ENCODE measurements at regions not wholly inside any gene's neighbourhood (a gene's known extent, or its start where the extent isn't known, plus 50 kb on each side); places are given as distances from the start of the nearest gene placed in this dataset.

DNA sequence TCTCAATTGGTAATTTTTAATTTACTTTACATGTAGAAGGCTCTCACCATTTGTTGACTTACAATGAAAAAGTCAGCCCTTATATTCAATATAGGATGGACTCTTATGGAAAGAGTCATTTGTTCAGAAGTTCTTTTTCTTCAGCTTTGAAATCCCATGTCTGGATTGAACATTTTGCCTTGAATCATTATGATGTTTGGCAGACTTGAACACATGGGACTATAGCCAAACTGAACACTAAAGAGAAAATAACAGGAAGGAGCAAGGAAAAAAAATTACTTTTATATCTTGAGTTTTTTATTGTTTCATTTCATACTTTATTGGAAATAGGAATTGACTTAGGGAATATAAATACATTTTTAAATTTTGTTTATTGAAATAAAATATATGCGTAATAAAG is 1503.0 kb downstream of the EFNA5 start:
- DNase-seq = no peak

DNA sequence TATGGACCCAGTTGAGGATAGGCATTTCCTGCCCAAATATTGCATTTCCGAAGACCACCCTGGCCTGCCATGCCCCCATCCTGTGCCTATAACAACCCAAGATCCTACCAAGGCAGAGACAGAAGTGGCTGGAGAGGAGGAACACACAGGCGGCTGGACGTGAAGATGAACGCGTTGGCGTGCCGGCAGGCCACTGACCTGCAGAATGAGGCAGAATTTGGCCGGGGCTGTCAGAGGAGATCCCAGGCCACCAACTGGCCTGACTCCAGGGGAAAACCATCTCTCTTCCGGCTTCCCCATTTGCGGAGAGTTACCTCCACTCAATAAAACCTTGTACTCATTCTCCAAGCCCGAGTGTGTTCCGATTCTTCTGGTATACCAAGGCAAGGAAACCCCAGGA is 1507.5 kb downstream of the EFNA5 start:
- DNase-seq = no peak

DNA sequence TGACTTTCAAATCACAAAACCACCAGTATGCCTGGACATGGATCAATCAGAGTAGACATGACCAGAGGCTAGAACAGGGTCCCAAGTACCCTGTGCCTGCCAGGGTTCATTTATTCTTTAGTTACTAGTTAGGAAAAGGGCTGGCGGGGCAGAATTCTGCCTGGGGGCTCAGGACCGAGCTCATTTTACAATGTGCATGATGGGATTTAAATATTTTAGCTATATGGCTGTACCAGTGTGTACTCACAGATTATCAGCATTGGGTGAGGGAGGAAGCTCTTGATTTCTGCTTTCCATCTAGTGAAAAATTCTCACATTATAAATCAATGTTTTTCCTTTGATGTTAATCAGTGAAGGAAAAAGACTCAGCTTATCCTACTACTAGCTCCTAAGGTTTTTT is 1511.1 kb downstream of the EFNA5 start:
- DNase-seq = no peak

DNA sequence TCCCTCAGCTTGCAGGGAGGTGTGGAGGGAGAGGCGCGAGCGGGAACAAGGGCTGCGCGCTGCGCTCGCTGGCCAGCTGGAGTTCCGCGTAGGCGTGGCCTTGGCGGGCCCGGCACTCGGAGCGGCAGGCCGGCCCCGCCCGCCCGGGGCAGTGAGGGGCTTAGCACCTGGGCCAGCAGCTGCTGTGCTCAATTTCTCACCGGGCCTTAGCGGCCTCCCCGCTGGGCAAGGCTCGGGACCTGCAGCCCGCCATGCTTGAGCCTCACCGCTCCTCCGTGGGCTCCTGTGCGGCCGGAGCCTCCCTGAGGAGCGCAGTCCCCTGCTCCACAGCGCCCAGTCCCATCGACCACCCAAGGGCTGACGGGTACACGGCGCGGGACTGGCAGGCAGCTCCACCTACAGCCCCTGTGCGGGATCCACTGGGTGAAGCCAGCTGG is 1516.4 kb downstream of the EFNA5 start:
- no peak for DNase-seq

DNA sequence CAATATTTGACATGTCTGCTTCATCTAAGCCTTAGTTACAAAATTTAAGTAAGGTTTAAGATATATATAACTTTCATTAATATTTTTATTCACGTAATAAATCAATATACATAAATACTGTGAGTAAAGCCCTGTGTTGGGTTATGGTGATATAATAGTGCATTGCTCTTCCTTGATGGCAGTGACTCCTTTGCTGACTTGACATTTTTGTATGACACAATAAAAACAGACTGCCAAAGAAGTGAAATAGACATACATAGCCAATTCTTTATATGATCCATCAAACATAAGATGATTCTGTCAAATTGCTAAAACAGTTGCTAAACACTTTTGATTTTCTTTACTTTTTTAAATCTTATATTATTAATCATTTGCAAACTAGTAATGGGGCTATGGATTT is 1518.2 kb downstream of the EFNA5 start:
- DNase-seq = no peak

DNA sequence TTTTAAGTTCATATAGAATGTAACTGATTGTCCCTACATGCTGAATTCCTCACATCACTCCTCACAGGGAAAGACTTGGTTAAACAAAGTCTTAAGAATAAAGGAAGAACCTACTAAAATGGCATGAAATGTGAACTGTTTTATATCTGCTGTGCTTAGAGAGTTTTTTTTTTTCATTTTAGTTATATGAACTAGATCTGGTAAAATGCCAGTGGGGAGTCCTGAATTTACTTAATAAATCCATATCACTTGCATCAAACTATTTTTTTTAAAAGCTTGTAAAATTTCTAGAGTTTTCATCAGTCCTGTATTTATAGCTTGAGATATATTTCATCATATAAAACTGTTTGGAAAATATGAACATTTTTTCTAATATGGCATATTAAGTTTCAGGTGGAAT is 1528.6 kb downstream of the EFNA5 start:
- DNase-seq = no peak

DNA sequence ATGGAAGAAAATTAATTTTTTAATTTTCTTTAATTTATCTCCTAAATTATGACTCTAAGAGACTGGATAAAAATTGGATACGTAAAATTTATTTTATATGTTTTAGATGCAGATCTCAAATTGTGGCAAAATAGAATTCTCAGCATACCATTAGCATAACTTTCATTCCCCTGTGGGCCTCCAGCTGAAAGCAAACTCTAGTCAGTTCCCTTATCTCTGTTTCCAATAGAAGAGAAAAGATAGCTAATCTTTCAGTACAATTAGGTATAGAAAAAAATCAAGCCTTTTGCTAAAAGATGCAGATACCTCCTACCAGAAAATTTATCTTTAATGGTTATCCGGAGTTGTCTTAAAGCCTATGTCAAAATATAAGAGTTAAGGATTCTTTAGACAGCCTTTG is 1530.6 kb downstream of the EFNA5 start:
- no peak for DNase-seq

DNA sequence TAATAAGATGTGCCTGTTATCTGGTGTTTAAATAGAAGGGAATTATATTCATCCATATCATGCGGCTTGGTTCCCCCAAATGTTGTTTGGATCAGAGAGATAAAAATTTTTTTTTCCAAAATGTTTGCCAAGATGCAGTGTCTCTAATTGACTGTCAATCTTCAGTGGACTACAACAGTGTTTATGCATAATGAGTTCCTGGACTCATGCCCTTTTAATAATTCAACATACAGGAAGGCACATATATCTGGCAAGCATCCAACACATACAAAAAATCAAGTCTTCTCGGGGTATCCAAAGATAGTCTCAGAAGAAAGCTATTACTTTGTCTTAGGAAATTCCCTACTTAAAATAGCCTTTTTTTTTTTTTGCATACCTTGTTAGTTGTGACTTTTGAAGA is 1534.7 kb downstream of the EFNA5 start:
- DNase-seq = no peak

DNA sequence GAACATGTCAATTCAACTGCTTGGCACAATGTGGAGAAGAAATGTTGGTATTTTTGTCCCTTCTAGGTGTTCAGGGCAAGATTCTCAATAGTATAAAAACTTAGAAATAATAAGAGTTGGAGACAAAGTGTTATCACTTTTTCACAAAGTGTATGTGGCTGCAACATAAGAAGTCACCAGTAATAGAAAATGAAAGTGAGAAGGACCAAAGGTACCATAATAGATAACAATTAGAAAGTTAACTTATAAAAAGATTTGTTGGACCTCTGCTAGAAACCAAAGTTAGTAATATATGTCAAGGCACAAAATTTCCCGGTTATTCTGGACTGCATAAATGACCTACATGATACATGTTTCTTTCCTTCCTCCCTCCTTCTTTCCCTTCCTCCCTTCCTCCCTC is 1535.3 kb downstream of the EFNA5 start:
- DNase-seq = no peak

DNA sequence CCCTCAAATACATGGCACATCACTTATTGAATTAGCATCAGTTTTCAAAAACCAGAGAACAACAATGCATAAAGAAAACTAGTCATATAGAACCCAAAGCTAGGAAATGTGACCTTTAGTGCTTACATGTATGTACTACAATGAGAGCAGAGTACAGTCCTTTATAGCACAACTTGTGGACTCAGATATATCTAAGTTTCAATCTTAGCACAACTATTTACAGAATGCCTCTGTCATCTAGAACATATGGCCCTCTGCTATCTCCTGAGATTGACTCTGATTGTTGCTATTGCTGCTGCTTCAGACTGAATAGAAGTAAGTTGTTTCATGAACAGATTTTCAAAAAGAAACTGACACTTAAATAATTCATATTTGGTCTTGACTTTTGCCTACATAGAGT is 1536.2 kb downstream of the EFNA5 start:
- no peak for DNase-seq

DNA sequence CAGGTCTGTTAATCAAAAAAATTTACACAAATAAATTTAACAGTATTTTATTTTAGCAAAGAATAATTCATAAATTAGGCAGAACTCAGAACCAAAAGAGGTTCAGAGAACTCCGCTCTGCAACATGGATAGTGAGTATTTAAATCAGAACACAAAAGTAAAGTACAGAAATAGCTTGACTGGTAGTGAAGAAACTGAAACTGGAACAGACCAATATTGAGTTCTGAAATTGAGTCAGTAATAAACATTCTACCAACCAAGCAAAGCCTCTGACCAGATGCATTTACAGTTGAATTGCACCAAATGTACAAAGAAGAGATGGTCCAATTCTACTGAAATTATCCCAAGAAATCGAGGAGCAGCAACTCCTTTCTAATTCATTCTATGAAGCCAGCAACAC is 1542.8 kb downstream of the EFNA5 start:
- no peak for DNase-seq

DNA sequence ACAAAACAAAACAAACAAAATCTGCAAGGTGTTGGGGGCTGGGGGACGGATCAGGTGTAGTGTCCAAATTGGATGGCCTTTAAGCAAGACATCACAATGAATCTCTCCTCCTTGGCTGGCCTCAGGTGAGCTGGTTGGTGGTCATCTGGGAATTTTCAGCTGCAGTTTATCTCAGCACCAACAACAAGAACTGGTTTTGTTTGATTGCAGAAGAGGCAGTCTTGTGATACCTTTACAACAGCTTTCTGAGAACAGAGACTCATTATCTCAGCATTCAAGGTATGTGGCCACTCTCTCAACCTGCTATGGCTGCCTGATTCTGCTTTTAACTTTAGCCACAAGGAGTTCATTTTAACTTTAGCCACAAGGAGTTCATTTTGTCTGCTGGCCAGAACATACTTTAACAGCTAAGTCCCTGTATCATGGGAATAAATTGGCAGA is 1543.4 kb downstream of the EFNA5 start:
- DNase-seq = no peak

DNA sequence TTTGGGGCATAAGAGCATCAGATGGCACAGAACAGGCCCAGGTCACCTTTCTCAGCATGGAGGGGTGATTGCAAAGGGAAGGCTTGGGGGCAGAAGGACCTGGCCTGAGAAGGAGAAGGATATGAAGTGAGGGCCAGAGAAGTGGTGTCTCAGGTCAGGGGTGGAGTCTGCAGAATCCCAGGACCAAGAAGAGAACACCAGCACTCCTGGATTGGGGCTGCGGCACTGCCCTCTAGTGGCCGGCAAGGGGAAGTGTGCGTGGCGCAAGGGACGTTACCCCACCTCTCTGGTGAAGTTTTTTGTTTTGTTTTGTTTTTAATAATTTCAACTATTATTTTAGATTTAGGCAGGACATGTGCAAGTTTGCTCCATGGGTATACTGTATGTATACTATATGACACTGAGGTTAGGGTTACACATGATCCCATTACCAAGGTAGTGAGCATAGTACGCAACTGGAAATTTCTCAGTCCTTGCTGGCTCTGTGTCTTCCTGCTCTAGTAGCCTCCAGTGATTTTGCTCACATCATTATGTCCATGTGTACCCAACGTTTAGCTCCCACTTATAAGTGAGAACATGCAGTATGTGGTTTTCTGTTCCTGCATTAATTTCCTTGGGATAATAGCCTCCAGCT is 1548.6 kb downstream of the EFNA5 start:
- DNase-seq = no peak

DNA sequence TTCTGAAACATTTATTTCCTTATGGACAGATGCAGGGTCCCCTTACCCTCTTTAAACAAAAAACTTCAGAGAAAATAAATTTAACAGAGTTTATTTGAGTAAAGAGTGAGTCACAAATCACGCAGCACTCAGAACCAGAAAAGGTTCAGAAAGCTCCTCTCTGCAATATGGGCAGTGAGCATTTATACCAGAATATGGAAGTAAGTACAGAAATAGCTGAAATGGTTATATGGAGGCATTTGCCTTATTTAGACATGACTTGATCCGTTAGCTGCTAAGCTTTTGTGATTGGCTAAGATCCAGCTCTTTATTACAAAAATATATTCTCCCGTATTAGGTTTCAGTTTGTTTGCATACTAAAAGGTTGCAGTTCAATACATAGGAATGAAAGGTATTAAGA is 1554.1 kb downstream of the EFNA5 start:
- DNase-seq = no peak

DNA sequence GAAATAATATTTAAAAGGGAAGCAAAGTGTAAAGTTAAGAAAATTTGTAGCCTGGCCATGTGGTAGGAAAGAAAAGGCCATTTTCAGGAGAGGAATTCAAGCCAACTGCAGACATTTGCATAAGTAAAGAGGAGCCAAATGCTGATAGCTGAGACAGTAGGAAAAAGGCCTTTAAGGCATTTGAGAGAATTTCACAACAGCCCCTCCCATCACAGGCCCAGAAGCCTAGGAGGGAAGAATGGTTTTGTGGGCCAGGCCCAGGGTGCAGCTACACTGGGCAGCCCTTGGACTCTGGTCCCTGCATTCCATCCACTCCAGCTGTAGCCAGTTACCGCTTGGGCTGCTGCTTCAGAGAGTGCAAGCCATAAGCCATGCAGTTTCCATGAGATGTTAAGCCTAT is 1556.8 kb downstream of the EFNA5 start:
- no peak for DNase-seq

DNA sequence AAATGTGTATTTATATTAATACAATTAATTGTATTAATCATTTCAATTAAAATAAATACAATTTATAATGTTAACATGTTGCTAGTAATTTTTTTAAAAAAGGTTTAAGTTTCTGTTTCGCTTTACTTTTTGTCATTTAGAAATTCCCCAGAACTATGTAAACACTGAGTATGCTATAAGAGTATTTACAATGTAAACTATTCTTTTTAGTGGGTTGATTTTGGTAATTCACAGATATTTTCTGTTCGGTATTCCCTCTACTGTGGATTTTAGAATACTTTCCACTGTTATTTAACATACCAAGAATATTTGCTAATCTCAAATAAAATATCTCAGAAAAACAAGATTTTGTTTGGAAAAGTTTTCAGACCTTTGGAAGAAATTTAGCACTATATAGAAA is 1564.4 kb downstream of the EFNA5 start:
- no peak for DNase-seq

DNA sequence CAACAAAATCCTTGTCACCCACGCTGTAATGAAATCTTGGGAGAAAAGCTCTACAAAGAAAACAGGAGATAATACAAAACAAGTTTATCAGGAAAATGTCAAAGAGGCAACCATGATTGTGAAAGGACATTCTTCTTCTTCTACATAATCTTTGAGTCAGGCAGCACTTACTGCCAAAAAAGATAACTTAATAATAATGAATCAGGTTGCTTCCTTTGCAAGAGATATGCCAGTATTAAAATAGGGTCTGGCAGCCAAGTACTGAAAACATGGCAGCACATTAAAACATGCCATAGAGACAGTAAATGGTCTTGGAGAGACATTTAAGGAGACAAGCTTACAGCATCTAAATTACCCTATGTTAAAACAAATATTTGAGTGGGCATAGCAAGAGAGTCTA is 1573.4 kb downstream of the EFNA5 start:
- no peak for DNase-seq

DNA sequence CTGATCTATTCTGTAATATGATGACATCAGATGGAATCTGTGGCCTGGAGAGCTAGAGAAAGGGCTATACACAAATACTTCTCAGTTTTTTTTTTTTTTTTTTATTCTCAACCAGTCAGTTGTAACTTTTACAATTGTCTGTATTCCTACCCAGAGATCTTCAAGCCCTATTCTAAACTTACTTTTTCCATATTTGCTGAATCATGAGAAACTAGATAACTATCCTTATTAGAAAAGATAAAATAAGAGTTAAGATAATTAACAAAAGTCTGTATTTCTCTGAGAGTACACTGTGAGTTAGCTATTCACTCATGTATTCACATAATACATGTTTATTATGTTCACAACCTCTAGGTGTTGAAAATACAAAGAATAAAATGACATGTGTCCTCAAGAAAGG is 1575.9 kb downstream of the EFNA5 start:
- DNase-seq = no peak

DNA sequence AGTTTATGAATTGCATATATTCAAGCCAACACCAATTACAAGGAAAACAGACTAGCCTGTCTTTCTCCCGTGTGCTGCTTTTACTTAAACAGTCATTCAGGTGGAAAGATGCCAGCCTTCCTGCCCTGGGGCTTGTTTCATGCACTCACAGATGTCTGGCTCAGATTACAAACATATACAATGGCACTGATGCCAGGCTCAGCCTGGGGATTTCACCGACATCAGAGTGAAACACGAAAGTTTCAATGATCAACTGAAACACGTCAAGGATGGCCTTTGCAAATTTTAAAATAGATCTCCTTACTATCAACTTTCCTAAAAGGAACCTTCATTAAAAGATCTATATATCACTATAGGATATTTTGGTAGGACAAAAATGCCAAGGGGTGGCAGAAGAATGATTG is 1576.5 kb downstream of the EFNA5 start:
- no peak for DNase-seq

DNA sequence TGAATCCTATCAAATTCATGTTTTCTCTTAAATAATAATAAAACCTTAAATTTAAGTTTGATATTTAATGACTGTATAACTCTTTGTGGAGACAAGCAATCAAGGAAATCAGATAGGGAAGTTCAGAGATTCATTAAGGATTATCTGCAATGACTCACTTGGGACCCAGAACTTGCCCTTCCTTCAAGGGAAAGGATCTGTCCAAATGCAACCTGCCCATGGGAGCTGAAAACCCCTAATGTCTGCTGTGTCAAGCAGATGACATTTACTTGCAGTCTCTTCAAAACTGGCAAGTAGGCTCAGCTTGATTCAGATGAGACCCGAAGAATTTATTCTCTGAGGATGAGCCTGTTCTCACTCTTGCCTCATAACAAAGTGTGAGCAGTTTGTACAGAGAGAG is 1577.6 kb downstream of the EFNA5 start:
- no peak for DNase-seq

DNA sequence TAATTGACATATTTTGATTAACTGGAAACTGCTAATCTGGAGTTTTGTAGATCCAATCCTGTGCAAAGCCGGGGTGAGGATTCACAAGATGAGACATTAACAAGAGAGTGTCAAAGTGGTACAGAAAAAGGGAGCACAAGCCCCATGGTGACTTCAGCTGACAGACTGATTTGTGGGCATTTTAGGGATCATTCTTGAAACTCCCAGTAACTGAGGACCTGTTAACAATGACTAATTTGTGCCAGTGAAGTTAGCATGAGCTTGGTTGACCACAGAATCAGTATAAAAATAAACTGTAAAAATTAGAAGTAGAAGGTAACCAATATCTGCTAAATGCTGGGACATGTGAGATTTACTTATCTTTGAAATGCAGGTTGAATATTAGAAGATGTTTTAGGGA is 1578.3 kb downstream of the EFNA5 start:
- no peak for DNase-seq

DNA sequence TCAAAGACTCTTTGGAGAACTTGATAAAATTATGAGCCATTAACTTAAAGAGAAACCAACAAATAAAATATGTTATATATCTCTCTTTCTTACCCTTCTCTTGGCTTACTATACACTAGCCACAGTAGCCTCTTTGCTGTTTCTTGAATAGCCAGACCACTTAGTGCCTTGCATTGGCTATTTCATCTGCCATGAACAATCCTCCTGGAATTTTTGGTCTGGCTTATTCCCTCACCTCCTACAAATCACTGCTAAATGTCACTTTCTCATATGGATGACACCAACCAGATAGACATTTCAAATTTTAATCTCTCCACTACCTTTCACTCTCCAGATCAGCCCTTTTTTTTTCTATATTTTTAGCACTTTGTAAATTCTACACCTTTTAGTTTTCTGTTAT is 1581.7 kb downstream of the EFNA5 start:
- no peak for DNase-seq

DNA sequence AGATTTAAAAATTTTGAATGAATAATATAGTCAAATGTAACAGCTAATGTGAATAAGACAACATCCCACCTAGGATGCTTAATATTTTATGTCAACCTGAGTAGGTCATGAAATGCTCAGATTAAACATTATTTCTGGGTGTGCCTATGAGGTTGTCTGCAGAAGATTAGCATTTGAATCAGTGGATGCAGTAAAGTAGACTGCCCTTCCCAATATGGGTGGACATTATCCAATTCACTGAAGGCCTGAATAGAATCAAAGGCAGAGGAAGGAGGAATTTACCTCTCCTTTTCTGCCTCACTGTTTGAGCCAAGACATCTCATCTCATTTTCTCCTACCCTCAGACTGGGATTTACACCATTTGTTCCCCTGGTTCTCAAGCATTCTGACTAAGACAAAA is 1582.3 kb downstream of the EFNA5 start:
- DNase-seq = no peak

DNA sequence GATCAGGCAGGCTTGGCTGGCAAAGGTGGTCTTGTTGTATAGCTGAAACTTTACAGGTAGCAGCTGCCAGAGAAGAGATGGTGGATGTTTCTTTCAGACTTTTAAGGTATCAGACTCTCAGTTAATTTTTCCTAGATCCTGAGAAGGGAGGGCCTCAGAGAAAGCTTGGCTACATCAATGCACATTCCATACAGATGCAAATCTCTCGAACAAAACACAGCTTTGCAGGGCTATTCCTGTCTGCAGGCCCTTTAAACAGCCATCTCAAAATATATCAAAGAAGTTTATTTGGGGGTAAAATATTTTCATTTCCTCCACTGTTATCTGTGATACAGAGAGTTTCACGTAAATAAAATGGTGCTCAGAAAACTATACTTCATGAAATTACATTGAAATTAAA is 1584.4 kb downstream of the EFNA5 start:
- DNase-seq = no peak

DNA sequence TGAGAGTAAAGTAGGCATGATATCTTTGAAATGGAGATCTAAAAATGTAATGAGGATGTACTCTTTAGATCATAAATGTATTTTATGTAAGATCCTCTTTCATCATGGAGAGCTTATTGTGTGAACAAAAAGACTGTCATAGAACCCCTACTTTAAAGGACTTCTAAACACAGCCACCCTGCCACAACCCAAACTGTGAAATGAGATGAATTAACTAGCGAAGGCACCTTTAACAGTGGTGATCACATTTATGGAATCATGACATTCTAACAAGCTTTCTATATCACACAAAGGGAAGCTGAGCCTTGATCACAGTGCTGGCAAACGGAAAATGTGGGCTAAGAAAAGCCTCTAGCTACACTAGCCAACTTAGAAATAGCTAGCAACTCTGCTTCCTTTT is 1585.2 kb downstream of the EFNA5 start:
- DNase-seq = no peak

DNA sequence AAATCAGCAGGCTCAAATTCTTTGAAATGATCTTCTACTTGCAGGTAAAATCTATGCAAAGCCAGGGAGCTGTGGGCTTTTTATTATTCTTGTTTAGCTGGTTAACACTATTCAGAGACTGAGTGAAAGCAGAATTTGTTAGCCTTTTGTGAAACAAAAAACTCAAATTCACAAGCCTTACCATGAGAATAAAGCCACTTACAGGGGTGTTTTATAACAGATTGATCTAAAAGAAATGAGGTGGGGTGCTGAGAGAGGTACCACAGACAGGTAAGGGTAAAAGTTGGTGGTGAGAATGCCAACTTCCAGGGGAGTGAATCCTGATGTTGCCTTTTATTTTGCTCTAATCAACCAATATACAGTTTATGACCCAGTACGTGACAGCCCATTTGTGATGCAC is 1585.6 kb downstream of the EFNA5 start:
- DNase-seq = no peak

Data from CD4-positive, alpha-beta T cell treated with Interferon alpha-2 for 1 hour (primary cell).